WTC11 (cell line): ENCODE measurements at regions not wholly inside any gene's neighbourhood (a gene's known extent, or its start where the extent isn't known, plus 50 kb on each side); places are given as distances from the start of the nearest gene placed in this dataset.

Source experiments
- AR ChIP-seq: fragments of 250-450 bp; sonication (Bioruptor Pico); IDR thresholded peaks from 2 replicates; pipeline ENCODE4 v1.9.0; 2021; ENCODE audit warnings: mild to moderate bottlenecking
- CTCF ChIP-seq: fragments of 200-600 bp; IDR thresholded peaks from 2 replicates; pipeline ENCODE4 v1.8.0; 2022; ENCODE audit warnings: antibody characterized with exemption
- E2F1 ChIP-seq: sonication (generic); formaldehyde crosslinking; IDR thresholded peaks from 2 replicates; pipeline ENCODE4 v1.8.0; 2022; ENCODE audit warnings: mild to moderate bottlenecking, missing genetic modification reagents
- FOXK1 ChIP-seq: sonication (generic); formaldehyde crosslinking; IDR thresholded peaks from 2 replicates; pipeline ENCODE4 v1.8.0; 2022; ENCODE audit warnings: mild to moderate bottlenecking, moderate library complexity, missing genetic modification reagents
- HMGXB4 ChIP-seq: sonication (generic); formaldehyde crosslinking; IDR thresholded peaks from 2 replicates; pipeline ENCODE4 v1.8.1; 2023; ENCODE audit warnings: mild to moderate bottlenecking, moderate library complexity, missing genetic modification reagents
- SMAD3 ChIP-seq: sonication (generic); formaldehyde crosslinking; IDR thresholded peaks from 2 replicates; pipeline ENCODE4 v1.8.0; 2022; ENCODE audit warnings: missing genetic modification reagents, mild to moderate bottlenecking, borderline replicate concordance
- TCF7 ChIP-seq: sonication (generic); formaldehyde crosslinking; IDR thresholded peaks from 2 replicates; pipeline ENCODE4 v1.8.0; 2022; ENCODE audit warnings: mild to moderate bottlenecking, low read depth, missing genetic modification reagents, moderate library complexity
- USF1 ChIP-seq: sonication (generic); formaldehyde crosslinking; IDR thresholded peaks from 2 replicates; pipeline ENCODE4 v1.8.0; 2022; ENCODE audit warnings: mild to moderate bottlenecking, missing genetic modification reagents
- ZNF416 ChIP-seq: fragments of 250-450 bp; sonication (Bioruptor Pico); IDR thresholded peaks from 2 replicates; pipeline ENCODE4 v1.9.0; 2021; ENCODE audit warnings: mild to moderate bottlenecking, inconsistent platforms
- ZNF512 ChIP-seq: sonication (generic); formaldehyde crosslinking; IDR thresholded peaks from 2 replicates; pipeline ENCODE4 v1.8.1; 2022; ENCODE audit warnings: missing genetic modification reagents, borderline replicate concordance

GRCh38 chr5:50921366-50922133 is 255.1 kb downstream of the PARP8 start:
- no peak for TF ChIP-seq CTCF
- TF ChIP-seq E2F1 = no peak
- no peak for TF ChIP-seq ZNF416 (CRISPR knock-in tag)
- no peak for TF ChIP-seq TCF7
- no peak for TF ChIP-seq FOXK1 (CRISPR knock-in tag)
- TF ChIP-seq HMGXB4 (CRISPR knock-in tag) = no peak
- no peak for TF ChIP-seq ZNF512 (CRISPR knock-in tag)
- no peak for TF ChIP-seq USF1 (CRISPR knock-in tag)
- no peak for TF ChIP-seq AR (CRISPR knock-in tag)
- TF ChIP-seq SMAD3 (CRISPR knock-in tag) = no peak
